Activated CD8-positive, alpha-beta memory T cell treated with anti-CD3 and anti-CD28 coated beads for 4 hours (primary cell): ENCODE measurements at regions not wholly inside any gene's neighbourhood (a gene's known extent, or its start where the extent isn't known, plus 50 kb on each side); places are given as distances from the start of the nearest gene placed in this dataset.
"Not testable (repeated sequence)": the region's sequence is repeated elsewhere in the genome, so short reads cannot be mapped to it uniquely, and the experiment has no call there.

Experiments used
- DNase-seq, 2 donors: peaks; one replicate each; pipeline ENCODE4 v3.0.0-alpha.2; 2020; ENCODE audit warnings: low read depth in 2 of 2

DNA sequence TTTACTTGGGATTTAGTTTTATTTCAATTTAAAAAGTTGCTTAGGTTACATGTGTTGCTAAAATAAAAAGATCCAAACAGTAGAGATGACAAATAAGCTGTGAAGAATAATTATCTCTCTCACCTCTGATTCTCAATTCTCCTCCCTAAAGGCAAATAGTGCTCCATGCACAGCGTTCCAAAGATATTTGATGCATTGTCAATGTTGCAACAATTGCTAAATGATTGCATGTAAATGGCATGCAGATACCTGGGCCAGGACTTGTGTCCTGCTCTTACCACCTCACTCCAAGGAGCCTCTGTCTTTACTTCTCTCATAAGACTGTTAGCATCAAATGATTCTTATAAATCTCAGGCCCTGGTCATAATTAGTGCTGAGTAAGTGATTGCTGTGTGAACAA is 217.7 kb downstream of the SEC23IP start:
- DNase-seq: no peak

DNA sequence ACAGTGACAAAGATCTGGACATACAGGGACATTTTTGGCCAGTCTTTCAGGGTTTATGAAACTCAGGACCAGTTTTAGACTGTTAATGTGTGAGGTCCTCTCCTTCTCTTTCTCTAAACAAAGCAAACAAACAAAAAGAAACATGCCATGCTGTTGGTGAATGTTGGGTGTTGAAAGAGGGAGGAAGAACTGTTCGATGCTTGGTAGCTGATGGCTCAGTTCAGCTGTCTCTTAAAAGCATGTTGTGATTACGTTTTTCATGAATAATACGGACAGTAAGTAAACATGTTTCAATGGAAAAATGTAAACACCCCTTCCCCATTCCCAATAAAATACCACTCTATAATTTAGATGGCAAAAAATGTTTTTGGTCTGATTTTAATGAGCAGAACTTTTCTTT is 219.1 kb downstream of the SEC23IP start:
- no peak for DNase-seq

DNA sequence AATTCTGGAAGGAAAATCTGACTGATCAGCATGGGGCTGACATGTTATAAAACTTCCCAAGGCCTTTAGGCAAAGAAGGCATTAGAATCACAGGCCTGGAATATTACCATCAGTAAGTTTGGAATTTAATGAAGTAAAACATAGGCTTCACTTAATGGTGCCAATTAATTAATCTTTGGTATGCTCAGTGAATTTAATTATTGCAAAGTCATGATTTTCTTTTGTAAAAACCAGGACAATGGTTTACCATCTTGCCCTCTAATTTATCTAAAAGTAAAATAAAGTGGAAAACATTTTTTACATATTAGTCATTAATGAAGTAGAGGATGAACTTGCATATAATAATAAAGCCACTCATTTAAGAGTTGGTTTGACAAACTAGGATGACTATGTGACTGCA is 220.3 kb downstream of the SEC23IP start:
- DNase-seq: no peak

DNA sequence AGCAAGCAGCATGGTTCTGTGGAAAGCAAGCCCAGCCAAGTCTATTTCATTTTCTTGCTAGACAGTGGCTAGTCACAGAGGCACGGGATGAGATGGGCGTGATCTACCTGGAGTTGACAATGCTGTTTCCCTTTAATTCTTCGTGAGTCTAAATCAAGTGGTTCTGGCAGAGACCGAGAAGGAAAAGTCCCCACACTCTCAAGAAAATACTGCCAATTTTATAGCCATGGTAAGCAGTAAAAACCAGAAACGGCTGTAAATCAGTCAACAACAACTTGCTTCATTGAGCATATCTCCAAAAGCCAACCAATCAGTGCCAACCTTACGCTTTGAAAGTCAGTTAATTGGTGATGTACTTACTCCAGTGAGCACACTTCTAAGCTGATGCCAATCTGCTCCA is 223.4 kb downstream of the SEC23IP start:
- no peak for DNase-seq

DNA sequence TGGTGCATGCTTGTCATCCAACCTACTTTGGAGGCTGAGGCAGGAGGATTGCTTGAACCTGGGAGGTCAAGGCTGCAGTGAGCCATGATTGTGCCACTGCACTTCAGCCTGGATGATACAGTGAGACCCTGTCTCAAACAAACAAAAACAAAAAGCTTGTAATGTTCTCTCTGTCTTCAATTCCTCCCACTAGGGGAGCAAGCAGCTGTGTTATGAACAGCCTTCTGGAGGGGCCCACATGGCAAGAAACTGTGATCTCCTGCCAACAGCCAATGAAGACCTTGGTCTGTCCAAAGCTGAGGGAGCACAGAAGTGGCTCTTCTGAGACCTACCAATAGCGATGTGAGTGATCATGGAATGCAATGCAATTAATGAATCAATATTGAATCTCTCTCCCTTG is 229.2 kb downstream of the SEC23IP start:
- DNase-seq: no peak

DNA sequence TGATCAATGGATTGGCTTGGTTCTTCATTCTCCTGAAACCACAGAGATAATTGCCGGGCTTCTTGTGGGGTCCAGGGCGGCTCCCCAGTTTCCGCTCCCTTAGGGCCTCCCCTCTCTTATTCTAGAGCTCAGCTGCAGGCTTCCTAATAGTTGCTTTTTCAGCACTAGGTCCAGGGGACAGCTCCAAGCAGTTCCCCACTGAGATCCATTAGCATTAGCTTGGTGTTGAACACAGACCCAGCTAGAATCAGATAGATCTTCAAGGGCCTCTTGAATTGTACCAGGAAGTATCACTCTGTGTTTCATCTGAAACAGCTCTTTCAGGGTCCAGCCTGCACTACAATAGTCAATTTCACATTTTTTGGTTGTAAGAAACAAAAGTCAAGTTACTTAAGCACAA is 238.7 kb downstream of the SEC23IP start:
- DNase-seq: no peak

DNA sequence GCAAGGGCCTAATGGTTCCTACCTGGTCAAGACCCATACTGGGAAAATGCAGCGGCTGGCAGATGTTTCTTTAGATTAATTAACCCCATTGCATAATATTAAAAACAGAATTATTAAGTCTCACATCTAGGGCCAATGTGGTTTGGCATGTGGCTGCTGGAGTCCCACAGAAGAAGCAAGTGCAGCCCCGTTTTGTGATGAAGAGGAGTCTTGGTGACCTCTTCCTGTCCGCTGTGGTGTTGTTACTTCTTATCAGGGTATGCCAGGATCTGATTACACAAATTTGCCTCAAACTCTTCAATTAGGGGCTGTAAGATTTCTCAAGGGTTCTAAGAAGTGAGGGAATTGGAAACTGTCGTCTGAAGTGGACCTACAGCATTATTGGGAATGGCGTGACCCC is 240.3 kb downstream of the SEC23IP start:
- no peak for DNase-seq

DNA sequence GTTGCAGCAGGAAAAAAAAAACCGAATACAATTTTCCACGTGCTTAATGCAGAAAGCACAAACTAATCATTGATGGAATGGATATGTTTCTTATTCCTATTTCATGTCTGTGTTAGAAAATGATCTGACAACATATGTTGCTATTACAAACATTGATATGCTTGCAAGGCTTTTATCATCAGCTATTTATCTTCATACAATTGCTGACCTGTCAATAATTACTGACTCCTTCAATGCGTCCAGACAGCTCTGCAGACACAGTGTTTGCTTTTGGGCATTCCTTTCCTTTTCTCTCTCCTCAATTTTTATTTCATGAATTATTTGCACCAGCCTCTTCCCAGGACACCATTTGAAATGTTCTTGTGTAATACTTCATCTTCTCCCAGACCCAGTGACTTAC is 246.2 kb downstream of the SEC23IP start:
- DNase-seq: no peak

DNA sequence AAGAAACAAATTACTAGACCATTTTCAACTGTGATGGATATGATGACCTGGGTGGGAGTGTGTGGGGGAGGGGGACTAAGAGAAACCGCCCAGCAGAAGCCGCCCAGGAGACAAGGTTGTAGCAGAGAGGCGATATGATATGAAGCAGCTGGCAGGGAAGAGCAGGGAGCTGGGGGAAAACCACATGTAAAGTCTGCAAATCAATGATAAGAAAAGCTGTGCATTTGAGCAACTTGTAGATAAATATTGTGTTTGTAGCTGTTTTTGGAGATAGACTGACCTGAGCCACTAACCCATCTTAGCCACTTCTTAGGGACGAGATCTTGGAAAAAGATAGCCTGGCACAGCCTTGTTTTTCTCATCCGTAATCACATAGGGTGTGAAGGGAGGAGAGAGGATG is 252.6 kb downstream of the SEC23IP start:
- DNase-seq: no peak

DNA sequence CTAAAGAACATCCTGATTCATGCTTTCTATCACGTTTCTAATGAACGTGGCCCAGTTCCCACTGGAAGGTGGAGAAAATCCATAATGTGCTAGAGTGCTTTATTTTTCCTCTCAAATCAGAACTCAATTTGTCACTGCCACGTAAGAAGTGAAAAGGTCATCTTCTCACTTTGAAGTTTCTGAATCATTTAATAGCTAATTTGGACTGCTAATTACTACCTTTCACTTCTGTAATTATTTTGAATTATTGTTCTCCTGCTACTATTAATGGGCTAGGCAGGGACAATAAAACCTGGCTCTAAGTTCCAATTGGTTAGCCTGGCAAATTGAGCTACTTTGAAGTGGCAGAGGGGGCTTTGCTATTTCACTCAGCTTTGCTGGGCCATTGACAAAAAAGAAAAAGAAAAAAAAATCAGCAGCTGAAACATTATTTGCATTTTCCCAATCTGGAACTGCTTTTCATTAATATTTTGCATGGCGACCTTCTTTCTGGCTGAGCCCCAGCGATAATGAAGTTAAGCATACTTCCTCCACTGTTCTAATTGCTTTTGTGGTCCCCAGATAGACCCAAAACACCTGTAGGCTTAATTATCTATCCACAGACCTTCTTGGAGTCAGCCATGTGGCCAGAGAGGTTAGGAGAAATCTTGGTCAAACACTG is 264.2 kb downstream of the SEC23IP start:
- no peak for DNase-seq

DNA sequence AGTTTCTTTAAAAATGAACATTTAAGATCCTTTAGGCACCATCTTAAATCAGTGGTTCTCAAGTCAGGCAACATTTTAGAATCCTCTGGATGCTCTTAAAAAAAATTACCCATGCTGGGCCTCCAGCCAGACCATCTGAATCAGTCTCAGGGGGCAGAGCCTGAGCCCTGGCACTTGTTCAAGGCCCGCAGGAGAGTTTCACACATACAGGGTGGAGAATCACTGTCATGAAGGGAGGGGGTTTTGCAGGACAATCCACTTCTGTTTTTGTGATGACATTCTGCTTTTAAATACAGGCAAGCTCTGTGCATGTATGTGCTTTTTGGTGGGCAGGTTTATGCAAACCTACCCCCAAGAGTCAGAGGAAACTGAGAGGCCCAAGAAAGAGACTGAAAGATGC is 268.6 kb downstream of the SEC23IP start:
- no peak for DNase-seq

DNA sequence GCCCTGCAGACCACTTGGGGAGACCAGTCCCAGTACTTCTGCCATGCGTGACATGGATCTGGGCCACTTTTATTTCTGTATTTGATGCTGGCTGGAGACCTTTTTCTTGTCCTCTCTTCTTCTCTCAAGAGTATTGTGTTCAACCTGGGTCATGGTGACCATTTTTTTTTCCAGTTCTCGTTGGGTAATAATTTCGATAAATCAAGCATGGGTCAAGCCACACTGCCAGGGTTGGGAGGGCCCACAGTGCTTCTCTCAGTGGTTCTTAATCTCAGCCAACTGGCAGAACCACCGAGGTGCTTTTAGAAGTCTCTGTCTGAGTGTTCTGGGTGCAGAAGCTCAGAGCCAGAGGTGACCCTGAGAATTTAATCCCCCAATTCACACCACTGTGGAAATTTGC is 269.9 kb downstream of the SEC23IP start:
- no peak for DNase-seq

DNA sequence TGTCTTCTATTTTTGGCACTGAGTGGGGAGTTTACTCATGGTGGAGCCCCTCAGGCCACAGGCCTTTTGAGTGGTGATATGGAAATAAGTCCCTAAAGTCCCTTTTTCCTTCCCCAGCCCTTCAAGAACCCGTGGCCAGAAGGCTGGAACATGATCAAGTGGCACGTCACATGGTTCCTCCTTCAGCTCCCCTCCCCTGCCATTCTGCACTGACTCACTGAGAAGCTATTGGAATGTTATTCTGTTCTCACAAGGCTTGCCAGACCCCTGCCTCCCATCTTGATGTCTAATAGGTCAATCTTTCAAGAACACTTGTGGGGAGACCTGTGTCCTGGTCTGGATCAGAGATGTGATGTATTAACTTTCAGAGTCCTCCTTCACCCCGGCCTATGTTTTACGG is 279.8 kb downstream of the SEC23IP start:
- no peak for DNase-seq

DNA sequence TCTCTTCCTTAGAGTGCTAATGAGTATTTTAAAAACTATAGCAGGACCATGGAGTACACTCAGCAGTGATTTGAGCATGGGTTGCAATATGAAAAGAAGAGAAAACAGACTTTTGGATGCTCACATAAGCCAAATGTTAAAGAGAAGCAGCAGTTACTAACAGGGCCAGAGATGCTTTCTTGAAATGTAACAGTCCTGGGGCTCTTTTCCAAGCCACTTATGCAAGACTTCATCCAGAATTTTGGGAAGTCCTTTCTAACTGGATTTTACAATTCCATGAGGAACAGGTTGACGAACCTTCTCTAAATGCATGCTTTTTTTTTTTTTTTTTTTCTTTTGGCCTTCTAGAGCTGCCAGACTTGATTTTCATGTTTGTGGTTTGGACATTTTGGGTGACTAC is 282.0 kb downstream of the SEC23IP start:
- no peak for DNase-seq

DNA sequence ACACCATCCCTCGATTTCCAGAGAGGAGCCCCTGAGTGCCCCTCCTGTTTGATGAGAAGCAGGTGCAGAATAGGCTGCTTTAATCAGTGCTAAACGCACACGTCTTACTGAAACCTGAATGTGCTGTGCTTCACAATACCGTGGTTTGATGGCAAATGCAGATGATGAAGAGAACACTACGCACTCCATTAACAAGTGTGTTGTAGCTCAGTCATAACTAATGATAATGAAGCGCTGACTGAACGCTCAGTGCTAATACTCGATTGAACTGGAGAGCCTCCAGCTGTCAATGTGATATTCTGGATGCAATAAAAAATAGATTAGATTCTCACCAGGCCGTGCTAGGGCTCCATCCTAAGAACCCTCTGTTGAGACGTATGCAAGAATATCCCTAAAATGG is 279.7 kb upstream of the PLPP4 start:
- DNase-seq: no peak

DNA sequence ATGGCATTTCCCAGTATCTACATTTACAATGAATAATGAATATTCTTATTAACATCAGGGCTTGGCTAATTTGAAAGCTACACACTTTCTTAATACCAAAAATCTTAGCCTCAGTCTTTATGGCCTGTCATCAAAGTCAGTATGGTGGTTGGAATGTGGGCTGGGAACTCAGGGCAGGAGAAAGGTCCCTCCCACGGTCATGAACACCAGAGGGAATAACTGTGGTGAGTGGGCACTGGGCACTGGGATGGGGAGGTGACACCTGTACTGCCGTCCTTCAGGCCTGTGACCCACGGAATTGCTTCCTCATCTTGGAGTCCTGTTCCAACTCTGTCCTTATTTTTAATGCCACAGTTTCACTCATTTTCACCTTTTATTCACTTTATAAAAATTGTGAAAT is 276.9 kb upstream of the PLPP4 start:
- DNase-seq: no peak

DNA sequence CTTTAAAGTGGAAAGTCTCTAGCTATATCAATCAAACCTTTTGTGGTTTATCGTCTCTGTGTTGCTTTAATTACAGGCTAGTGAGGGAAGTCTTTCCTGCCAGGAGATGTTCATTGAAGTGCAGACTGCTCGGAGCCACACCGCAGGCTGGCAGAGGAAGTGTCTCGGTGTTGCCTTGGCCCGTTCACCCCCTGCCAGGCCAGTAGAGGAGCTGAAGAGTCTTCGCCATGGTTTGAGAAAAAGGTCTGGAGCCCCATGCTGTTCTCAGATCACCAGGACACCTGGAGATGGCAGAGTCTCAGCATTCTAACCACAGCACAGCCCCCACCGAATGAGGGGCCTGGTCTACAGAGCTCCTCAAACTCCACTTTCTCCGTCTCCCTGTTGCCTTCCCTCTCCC is 275.9 kb upstream of the PLPP4 start:
- DNase-seq: no peak

DNA sequence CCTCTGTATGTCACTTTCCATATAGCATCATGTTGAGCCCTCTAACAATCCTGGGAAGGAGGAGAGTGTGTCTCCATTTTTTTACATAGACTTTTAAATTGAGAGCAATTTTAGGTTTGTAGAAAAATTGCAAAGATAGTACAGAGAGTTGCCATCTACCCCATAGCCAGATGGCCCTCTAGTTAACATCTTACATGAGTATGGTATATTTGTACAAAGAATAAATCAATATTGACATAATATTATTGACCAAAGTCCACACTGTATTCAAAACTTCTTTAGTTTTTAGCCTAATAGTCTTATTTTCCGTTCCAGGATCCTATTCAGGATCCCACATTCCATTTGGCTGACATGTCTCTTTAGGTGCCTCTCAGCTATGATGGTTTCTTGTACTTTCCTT is 274.6 kb upstream of the PLPP4 start:
- no peak for DNase-seq

DNA sequence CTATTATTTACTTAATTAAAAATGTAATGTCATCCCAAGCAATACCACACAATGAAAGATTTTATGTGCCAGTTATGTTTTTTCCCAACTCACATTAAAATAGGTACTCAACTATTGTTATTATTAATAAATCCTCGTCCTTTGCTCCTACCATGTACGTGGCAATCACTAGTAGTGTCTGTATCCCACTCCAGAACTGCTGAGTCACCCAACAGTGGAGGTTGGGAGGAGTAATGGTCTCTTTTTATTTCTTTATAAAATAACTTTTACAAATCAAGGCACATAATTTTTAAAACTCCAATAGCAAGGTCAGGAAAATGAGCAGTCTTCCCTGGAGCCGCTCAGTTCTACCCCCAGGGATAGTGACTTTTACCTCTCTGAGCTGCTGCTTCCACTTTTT is 273.5 kb upstream of the PLPP4 start:
- no peak for DNase-seq

DNA sequence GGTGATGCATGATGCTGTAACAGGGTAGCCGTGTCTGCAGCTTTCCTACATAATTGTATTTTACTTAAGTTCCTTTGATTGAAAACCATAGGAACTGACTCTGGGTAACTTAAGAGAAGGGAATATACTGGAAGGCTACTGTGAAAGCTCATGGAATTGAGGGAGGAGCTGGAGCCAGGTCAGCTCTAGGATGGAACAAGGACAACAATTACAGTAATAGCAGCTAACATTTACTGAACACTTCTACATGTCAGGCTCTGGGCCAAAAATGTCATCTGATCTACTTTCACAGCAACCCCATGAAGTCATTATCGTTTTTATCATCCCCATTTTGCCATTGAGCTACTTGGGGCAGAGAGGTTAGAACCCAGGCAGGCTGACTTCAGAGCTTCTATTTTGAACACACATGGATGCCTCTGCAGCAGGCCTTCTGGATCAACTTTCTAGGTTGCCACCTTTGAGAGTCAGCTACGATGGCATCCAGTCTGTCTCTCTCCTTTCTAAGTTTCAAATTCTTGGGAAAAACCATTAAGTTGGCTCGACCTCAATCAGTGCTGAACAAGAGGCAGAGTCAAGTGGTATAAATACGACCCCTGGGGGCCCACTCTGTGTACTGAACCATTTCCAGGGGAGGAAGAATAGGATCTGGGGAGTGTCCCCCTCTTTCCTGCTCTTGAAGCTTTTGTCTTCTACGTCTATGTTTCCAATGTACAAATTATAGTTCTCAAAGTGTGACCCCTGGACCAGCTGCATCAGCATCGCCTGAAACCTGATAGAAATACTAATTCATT is 272.3 kb upstream of the PLPP4 start:
- DNase-seq: no peak

DNA sequence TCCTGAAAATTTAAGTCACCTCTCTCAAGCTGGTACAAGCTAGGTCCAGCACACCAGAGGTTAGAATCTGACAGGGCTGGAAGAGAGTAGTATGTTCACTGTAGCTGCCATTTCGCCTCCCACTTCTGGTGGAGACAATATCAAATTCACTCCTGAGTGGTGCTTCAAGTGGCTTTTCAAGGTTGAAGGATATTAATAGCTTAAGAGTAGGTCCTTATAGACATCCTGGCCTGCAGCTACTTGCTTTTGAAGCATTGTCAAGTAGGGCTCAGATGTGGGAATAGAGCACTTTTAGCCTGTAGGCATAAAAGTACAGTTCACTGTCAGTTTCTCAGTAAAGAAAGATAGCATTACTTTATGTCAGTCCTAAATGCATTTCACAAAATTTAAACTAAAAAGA is 270.5 kb upstream of the PLPP4 start:
- DNase-seq: no peak

DNA sequence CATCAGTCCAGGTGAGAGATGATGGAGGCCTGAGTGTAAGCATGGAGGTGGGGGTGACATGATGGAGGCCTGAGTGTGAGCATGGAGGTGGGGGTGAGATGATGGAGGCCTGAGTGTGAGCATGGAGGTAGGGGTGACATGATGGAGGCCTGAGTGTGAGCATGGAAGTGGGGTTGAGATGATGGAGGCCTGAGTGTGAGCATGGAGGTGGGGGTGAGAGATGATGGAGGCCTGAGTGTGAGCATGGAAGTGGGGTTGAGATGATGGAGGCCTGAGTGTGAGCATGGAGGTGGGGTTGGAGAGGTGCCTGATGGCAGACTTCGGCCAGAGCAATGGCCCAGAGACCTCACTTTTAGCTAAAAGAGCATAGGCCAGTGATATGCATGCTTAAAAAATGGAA is 269.9 kb upstream of the PLPP4 start:
- not testable (repeated sequence) for DNase-seq

DNA sequence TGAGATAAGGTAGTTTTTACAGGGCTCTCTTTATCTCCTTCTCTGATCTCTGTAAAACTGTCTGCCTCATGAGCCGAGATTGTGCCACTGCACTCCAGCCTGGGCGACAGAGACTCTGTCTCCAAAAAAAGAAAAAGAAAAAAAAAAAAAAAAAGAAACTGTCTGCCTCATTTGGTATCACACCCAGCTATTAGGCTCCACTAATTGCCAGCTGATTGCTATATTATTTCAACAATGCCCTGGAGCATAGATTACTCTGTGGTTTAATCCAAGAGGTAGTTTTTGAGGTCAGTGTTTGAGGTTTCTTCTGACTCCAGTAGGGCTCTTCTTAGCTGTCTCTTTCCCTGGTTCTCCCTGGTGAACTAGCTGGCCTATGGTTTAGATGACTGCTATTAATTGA is 268.1 kb upstream of the PLPP4 start:
- DNase-seq: no peak
